GM12878 (cell line): ENCODE measurements at regions not wholly inside any gene's neighbourhood (a gene's known extent, or its start where the extent isn't known, plus 50 kb on each side); places are given as distances from the start of the nearest gene placed in this dataset.

Experiments
- CBX3 ChIP-seq: fragments of 200-600 bp; sonication (generic); IDR thresholded peaks from 2 replicates; pipeline ENCODE4 v1.6.1; 2016; ENCODE audit warnings: low read depth, borderline replicate concordance
- HDAC6 ChIP-seq: fragments of 200-600 bp; sonication (generic); IDR thresholded peaks from one replicate; pipeline ENCODE4 v1.8.0; 2017; ENCODE audit warnings: antibody characterized with exemption; ENCODE audit not compliant: unreplicated experiment
- KAT2A ChIP-seq: conservative IDR thresholded peaks from 2 replicates; pipeline ENCODE4 v1.6.1; 2011; ENCODE audit warnings: low read depth, low read length; ENCODE audit not compliant: control insufficient read depth
- PML ChIP-seq: IDR thresholded peaks from 2 replicates; pipeline ENCODE4 v1.6.1; 2012; ENCODE audit warnings: low read length, inconsistent platforms
- POU2F2 ChIP-seq: IDR thresholded peaks from 3 replicates; pipeline ENCODE4 v1.6.1; 2011; ENCODE audit warnings: low read depth, mild to moderate bottlenecking, low read length, borderline replicate concordance
- SIN3A ChIP-seq: IDR thresholded peaks from 2 replicates; pipeline ENCODE4 v1.6.1; 2012; ENCODE audit warnings: low read depth, low read length, improper control_type of control experiment
- SMAD5 ChIP-seq: IDR thresholded peaks from 2 replicates; pipeline ENCODE4 v1.6.1; 2016; ENCODE audit warnings: antibody characterized with exemption, low read depth
- YBX1 ChIP-seq: fragments of 450-650 bp; IDR thresholded peaks from 2 replicates; pipeline ENCODE4 v1.6.1; 2016; ENCODE audit warnings: antibody characterized with exemption
- ZBED1 ChIP-seq: IDR thresholded peaks from 2 replicates; pipeline ENCODE4 v1.6.1; 2016; ENCODE audit warnings: borderline replicate concordance
- ZBTB4 ChIP-seq: fragments of 450-650 bp; formaldehyde crosslinking; IDR thresholded peaks from 2 replicates; pipeline ENCODE4 v1.4.0; 2022; ENCODE audit warnings: mild to moderate bottlenecking, moderate library complexity
- TF ChIP-seq, protein P1 (sequence below): IDR thresholded peaks from 2 replicates; pipeline ENCODE4 v1.6.1; 2012; ENCODE audit warnings: mild to moderate bottlenecking, low read depth, low read length
- TF ChIP-seq, protein P2 (sequence below): fragments of 450-650 bp; formaldehyde crosslinking; IDR thresholded peaks from 2 replicates; pipeline ENCODE4 v1.5.0; 2022; ENCODE audit warnings: mild to moderate bottlenecking, missing genetic modification characterization
- TF ChIP-seq, protein P3 (sequence below): IDR thresholded peaks from 2 replicates; pipeline ENCODE4 v1.6.1; 2011; ENCODE audit warnings: low read depth, low read length, improper control_type of control experiment, borderline replicate concordance

- no peak for TF ChIP-seq ZBTB4
- TF ChIP-seq, protein P1, sequence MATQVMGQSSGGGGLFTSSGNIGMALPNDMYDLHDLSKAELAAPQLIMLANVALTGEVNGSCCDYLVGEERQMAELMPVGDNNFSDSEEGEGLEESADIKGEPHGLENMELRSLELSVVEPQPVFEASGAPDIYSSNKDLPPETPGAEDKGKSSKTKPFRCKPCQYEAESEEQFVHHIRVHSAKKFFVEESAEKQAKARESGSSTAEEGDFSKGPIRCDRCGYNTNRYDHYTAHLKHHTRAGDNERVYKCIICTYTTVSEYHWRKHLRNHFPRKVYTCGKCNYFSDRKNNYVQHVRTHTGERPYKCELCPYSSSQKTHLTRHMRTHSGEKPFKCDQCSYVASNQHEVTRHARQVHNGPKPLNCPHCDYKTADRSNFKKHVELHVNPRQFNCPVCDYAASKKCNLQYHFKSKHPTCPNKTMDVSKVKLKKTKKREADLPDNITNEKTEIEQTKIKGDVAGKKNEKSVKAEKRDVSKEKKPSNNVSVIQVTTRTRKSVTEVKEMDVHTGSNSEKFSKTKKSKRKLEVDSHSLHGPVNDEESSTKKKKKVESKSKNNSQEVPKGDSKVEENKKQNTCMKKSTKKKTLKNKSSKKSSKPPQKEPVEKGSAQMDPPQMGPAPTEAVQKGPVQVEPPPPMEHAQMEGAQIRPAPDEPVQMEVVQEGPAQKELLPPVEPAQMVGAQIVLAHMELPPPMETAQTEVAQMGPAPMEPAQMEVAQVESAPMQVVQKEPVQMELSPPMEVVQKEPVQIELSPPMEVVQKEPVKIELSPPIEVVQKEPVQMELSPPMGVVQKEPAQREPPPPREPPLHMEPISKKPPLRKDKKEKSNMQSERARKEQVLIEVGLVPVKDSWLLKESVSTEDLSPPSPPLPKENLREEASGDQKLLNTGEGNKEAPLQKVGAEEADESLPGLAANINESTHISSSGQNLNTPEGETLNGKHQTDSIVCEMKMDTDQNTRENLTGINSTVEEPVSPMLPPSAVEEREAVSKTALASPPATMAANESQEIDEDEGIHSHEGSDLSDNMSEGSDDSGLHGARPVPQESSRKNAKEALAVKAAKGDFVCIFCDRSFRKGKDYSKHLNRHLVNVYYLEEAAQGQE = no peak
- no peak for TF ChIP-seq PML
- TF ChIP-seq POU2F2 = no peak
- TF ChIP-seq ZBED1 = no peak
- no peak for TF ChIP-seq YBX1
- TF ChIP-seq, protein P2, sequence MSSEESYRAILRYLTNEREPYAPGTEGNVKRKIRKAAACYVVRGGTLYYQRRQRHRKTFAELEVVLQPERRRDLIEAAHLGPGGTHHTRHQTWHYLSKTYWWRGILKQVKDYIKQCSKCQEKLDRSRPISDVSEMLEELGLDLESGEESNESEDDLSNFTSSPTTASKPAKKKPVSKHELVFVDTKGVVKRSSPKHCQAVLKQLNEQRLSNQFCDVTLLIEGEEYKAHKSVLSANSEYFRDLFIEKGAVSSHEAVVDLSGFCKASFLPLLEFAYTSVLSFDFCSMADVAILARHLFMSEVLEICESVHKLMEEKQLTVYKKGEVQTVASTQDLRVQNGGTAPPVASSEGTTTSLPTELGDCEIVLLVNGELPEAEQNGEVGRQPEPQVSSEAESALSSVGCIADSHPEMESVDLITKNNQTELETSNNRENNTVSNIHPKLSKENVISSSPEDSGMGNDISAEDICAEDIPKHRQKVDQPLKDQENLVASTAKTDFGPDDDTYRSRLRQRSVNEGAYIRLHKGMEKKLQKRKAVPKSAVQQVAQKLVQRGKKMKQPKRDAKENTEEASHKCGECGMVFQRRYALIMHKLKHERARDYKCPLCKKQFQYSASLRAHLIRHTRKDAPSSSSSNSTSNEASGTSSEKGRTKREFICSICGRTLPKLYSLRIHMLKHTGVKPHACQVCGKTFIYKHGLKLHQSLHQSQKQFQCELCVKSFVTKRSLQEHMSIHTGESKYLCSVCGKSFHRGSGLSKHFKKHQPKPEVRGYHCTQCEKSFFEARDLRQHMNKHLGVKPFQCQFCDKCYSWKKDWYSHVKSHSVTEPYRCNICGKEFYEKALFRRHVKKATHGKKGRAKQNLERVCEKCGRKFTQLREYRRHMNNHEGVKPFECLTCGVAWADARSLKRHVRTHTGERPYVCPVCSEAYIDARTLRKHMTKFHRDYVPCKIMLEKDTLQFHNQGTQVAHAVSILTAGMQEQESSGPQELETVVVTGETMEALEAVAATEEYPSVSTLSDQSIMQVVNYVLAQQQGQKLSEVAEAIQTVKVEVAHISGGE (CRISPR knock-in tag) = no peak
- TF ChIP-seq, protein P3, sequence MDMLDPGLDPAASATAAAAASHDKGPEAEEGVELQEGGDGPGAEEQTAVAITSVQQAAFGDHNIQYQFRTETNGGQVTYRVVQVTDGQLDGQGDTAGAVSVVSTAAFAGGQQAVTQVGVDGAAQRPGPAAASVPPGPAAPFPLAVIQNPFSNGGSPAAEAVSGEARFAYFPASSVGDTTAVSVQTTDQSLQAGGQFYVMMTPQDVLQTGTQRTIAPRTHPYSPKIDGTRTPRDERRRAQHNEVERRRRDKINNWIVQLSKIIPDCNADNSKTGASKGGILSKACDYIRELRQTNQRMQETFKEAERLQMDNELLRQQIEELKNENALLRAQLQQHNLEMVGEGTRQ = no peak
- no peak for TF ChIP-seq HDAC6
- TF ChIP-seq CBX3 = no peak
- TF ChIP-seq SMAD5 = no peak
- TF ChIP-seq KAT2A = no peak
- no peak for TF ChIP-seq SIN3A
- TF ChIP-seq, all 136 proteins: peak for 0
Measured at GRCh38 chr2:149908726-149909683, 321.4 kb upstream of the MMADHC start (continued).
